ENCODE measurements at regions not wholly inside any gene's neighbourhood (a gene's known extent, or its start where the extent isn't known, plus 50 kb on each side); places are given as distances from the start of the nearest gene placed in this dataset.

DNA sequence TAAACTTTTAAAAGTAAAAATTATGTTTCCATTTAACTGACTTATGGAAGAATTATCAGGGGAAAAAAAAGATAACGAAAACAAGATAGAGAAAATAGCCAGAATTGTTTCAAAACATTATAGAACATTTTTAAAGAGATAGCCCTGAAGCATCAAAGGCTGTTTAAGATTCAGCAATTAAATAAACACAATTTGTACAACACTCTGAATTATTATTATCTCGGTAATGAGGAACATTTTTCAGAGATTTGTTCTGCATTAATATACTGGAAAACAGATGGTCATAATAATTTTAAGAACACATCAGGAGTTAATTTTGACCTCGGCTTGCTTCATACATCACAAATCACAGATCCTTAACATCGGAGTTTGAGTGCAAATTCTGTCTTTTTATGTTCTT is 643.8 kb downstream of the SORCS1 start:
- no peak for TF ChIP-seq CTCF (IDR thresholded peaks at IDR 0.05)
- no peak for TF ChIP-seq POLR2AphosphoS5 (IDR thresholded peaks at IDR 0.05)
- TF ChIP-seq EP300 (IDR thresholded peaks at IDR 0.05; ENCODE audit: low read depth), result no peak
